H1 (cell line): ENCODE measurements at regions not wholly inside any gene's neighbourhood (a gene's known extent, or its start where the extent isn't known, plus 50 kb on each side); places are given as distances from the start of the nearest gene placed in this dataset.

Experiments used
- CTCF ChIA-PET: fragments of 300-600 bp; sonication (Branson Sonifier 250); formaldehyde crosslinking; loops from one replicate; lab custom pipeline; 2021; ENCODE audit not compliant: partially characterized antibody; lab: Charles Lee
- POLR2A ChIA-PET: fragments of 300-600 bp; sonication (Branson Sonifier 250); formaldehyde crosslinking; loops from one replicate; lab custom pipeline; 2021; ENCODE audit warnings: inconsistent platforms; ENCODE audit not compliant: partially characterized antibody; lab: Charles Lee
- DNase-seq, 2 experiments: peaks; one replicate each; pipeline versions ENCODE4 v3.0.0 to v3.0.0-alpha.2; 2010 to 2022; ENCODE audit warnings: low spot score in 2 of 2, low read depth in 1 of 2, mixed read lengths in 1 of 2
- FAIRE-seq: peaks from 2 replicates; lab custom pipeline; 2011; peaks lifted over from hg19 to GRCh38; lab: Jason Lieb, UNC
- H2AFZ ChIP-seq: 2 replicates; pipeline ENCODE4 v1.8.1; 2012; ENCODE audit warnings: low read length, inconsistent platforms
- H2AK5ac ChIP-seq: 2 replicates; pipeline ENCODE4 v1.6.1; 2013; ENCODE audit warnings: low read depth, low read length
- H2BK120ac ChIP-seq: replicated peaks from 2 replicates; pipeline ENCODE3; 2013; ENCODE audit warnings: low read depth, low read length, inconsistent platforms
- H2BK12ac ChIP-seq: 2 replicates; pipeline ENCODE4 v1.6.1; 2013; ENCODE audit warnings: low read depth, low read length
- H2BK15ac ChIP-seq: 2 replicates; pipeline ENCODE4 v1.6.1; 2013; ENCODE audit warnings: low read length
- H2BK20ac ChIP-seq: 2 replicates; pipeline ENCODE4 v1.6.1; 2013; ENCODE audit warnings: low read length
- H2BK5ac ChIP-seq: 2 replicates; pipeline ENCODE4 v1.6.1; 2013; ENCODE audit warnings: low read depth, low read length
- H3K14ac ChIP-seq: 2 replicates; pipeline ENCODE4 v1.6.1; 2013; ENCODE audit warnings: inconsistent platforms; ENCODE audit not compliant: insufficient read length
- H3K18ac ChIP-seq: 2 replicates; pipeline ENCODE4 v1.6.1; 2013; ENCODE audit warnings: low read length; ENCODE audit errors: extremely low read depth
- H3K23ac ChIP-seq: 2 replicates; pipeline ENCODE4 v1.6.1; 2013; ENCODE audit warnings: inconsistent platforms; ENCODE audit not compliant: insufficient read length
- H3K23me2 ChIP-seq: 2 replicates; pipeline ENCODE4 v1.6.1; 2013; ENCODE audit warnings: low read depth, low read length
- H3K27ac ChIP-seq: 2 replicates; pipeline ENCODE4 v1.6.1; 2011; ENCODE audit warnings: low read depth, low read length, inconsistent platforms
- H3K27me3 ChIP-seq, 4 experiments: replicated peaks in 1 of 4; 1 replicate in 1 of 4; 2 replicates in 3 of 4; pipeline versions ENCODE4 v1.6.1 to v1.8.1; 2011 to 2013; ENCODE audit warnings: low read length in 3 of 4, mild to moderate bottlenecking in 3 of 4, inconsistent platforms in 2 of 4, mixed read lengths in 2 of 4, moderate library complexity in 1 of 4; ENCODE audit not compliant: control insufficient read depth in 3 of 4, insufficient read depth in 3 of 4; ENCODE audit errors: extremely low read depth in 1 of 4
- H3K36me3 ChIP-seq, 4 experiments: 2 replicates each; pipeline versions ENCODE4 v1.6.1 to v1.8.1; 2011 to 2013; ENCODE audit warnings: mild to moderate bottlenecking in 4 of 4, low read length in 3 of 4, moderate library complexity in 2 of 4, control low read depth in 1 of 4, inconsistent platforms in 1 of 4; ENCODE audit not compliant: insufficient read depth in 4 of 4, control insufficient read depth in 2 of 4
- H3K4ac ChIP-seq: replicated peaks from 2 replicates; pipeline ENCODE3; 2013; ENCODE audit warnings: low read length, low read depth, mixed read lengths, inconsistent platforms; ENCODE audit not compliant: insufficient read length
- H3K4me1 ChIP-seq, 4 experiments: replicated peaks in 1 of 4; 1 replicate in 1 of 4; 2 replicates in 3 of 4; pipeline versions ENCODE4 v1.6.1 to v1.8.1; 2011 to 2013; ENCODE audit warnings: low read length in 3 of 4, inconsistent platforms in 2 of 4, mixed read lengths in 1 of 4; ENCODE audit not compliant: insufficient read depth in 4 of 4, control insufficient read depth in 3 of 4
- H3K4me2 ChIP-seq, 2 experiments: 2 replicates each; pipeline versions ENCODE4 v1.6.1 to v1.8.1; 2011 to 2013; ENCODE audit warnings: low read depth in 2 of 2, low read length in 2 of 2, control low read depth in 1 of 2, inconsistent platforms in 1 of 2, mild to moderate bottlenecking in 1 of 2; ENCODE audit not compliant: insufficient read depth in 1 of 2
- H3K4me3 ChIP-seq, 4 experiments: fragments of 200-600, 300-600 bp in 1 of 4; sonication (generic), shearing (Covaris generic), sonication (Bioruptor Twin) in 1 of 4; 2 replicates each; pipeline versions ENCODE4 v1.5.1 to v1.8.1; 2011 to 2016; ENCODE audit warnings: low read length in 4 of 4, low read depth in 3 of 4, control low read depth in 2 of 4, inconsistent platforms in 2 of 4, mild to moderate bottlenecking in 2 of 4, mixed read lengths in 1 of 4, moderate library complexity in 1 of 4; ENCODE audit not compliant: insufficient read depth in 2 of 4; ENCODE audit errors: extremely low read depth in 1 of 4
- H3K56ac ChIP-seq: replicated peaks from 2 replicates; pipeline ENCODE3; 2013; ENCODE audit warnings: low read depth, mild to moderate bottlenecking, mixed read lengths, low read length, inconsistent platforms; ENCODE audit not compliant: insufficient read length
- H3K79me1 ChIP-seq: 2 replicates; pipeline ENCODE4 v1.6.1; 2013; ENCODE audit warnings: low read depth, low read length, control low read depth
- H3K79me2 ChIP-seq, 2 experiments: 2 replicates each; pipeline versions ENCODE4 v1.6.1 to v1.8.1; 2012 to 2013; ENCODE audit warnings: low read length in 2 of 2, mild to moderate bottlenecking in 2 of 2, inconsistent platforms in 1 of 2; ENCODE audit not compliant: insufficient read depth in 2 of 2, control insufficient read depth in 1 of 2
- H3K9ac ChIP-seq, 4 experiments: replicated peaks in 1 of 4; 1 replicate in 1 of 4; 2 replicates in 3 of 4; pipeline versions ENCODE4 v1.6.1 to v1.8.1; 2011 to 2013; ENCODE audit warnings: low read depth in 3 of 4, low read length in 3 of 4, control low read depth in 2 of 4, mild to moderate bottlenecking in 2 of 4, moderate library complexity in 2 of 4, inconsistent platforms in 1 of 4; ENCODE audit errors: extremely low read depth in 1 of 4
- H3K9me3 ChIP-seq, 2 experiments: 2 replicates each; pipeline versions ENCODE4 v1.6.1 to v1.8.1; 2012 to 2013; ENCODE audit warnings: mild to moderate bottlenecking in 2 of 2, moderate library complexity in 2 of 2, control low read depth in 1 of 2, inconsistent platforms in 1 of 2, low read depth in 1 of 2, low read length in 1 of 2, mixed read lengths in 1 of 2; ENCODE audit not compliant: insufficient read depth in 2 of 2
- H4K20me1 ChIP-seq, 2 experiments: replicated peaks in 1 of 2; 2 replicates each; pipeline versions ENCODE3 to v1.8.1; 2011 to 2013; ENCODE audit warnings: inconsistent platforms in 2 of 2, low read length in 2 of 2, mild to moderate bottlenecking in 1 of 2; ENCODE audit not compliant: insufficient read depth in 2 of 2, control insufficient read depth in 1 of 2
- H4K5ac ChIP-seq: 2 replicates; pipeline ENCODE4 v1.6.1; 2013; ENCODE audit warnings: low read length, low read depth, mixed read lengths, inconsistent platforms; ENCODE audit not compliant: insufficient read length
- H4K8ac ChIP-seq: 2 replicates; pipeline ENCODE4 v1.8.0; 2013; ENCODE audit warnings: mild to moderate bottlenecking, moderate library complexity, low read length, inconsistent platforms; ENCODE audit not compliant: insufficient read depth; ENCODE audit errors: extremely low read depth
- H4K91ac ChIP-seq: replicated peaks from 2 replicates; pipeline ENCODE3; 2013; ENCODE audit warnings: low read length, mixed read lengths, inconsistent platforms; ENCODE audit not compliant: insufficient read length
- CREB1 ChIP-seq: IDR thresholded peaks from 2 replicates; pipeline ENCODE4 v1.6.1; 2012; ENCODE audit warnings: inconsistent platforms
- FOSL1 ChIP-seq: IDR thresholded peaks from 2 replicates; pipeline ENCODE4 v1.6.1; 2011; ENCODE audit warnings: mild to moderate bottlenecking, low read depth, low read length, moderate library complexity; ENCODE audit not compliant: insufficient read depth
- GABPA ChIP-seq: IDR thresholded peaks from 2 replicates; pipeline ENCODE4 v1.6.1; 2011; ENCODE audit warnings: mild to moderate bottlenecking, low read length, moderate library complexity, borderline replicate concordance; ENCODE audit not compliant: insufficient read depth
- KDM1A ChIP-seq: fragments of 200-600, 300-600 bp; sonication (generic); IDR thresholded peaks from 2 replicates; pipeline ENCODE4 v1.7.1; 2016; ENCODE audit warnings: mild to moderate bottlenecking, low read length, borderline replicate concordance
- KDM5A ChIP-seq: fragments of 200-600 bp; IDR thresholded peaks from 2 replicates; pipeline ENCODE4 v1.7.1; 2012; ENCODE audit warnings: mild to moderate bottlenecking, low read length, inconsistent platforms, mixed read lengths
- POLR2A ChIP-seq, 2 experiments: IDR thresholded peaks; 1 replicate in 1 of 2; 2 replicates in 1 of 2; pipeline ENCODE4 v1.6.1; 2011; ENCODE audit warnings: low read depth in 2 of 2, low read length in 2 of 2, mild to moderate bottlenecking in 2 of 2; ENCODE audit errors: control extremely low read depth in 1 of 2
- WGBS, 2 experiments: shearing (Covaris generic) in 1 of 2; methylation state at CpG; one replicate each; pipeline versions ENCODE4 v1.1.6 to v1.1.7; 2013 to 2015; ENCODE audit warnings: low lambda C conversion rate in 2 of 2, mixed read lengths in 2 of 2, inconsistent platforms in 1 of 2, low coverage in 1 of 2, missing lambda C conversion rate in 1 of 2; ENCODE audit not compliant: insufficient replicate concordance in 2 of 2, insufficient coverage in 1 of 2, insufficient read length in 1 of 2; ENCODE audit errors: extremely low coverage in 1 of 2, missing lambda C conversion rate in 1 of 2; 5-methylcytosine and 5-hydroxymethylcytosine counted together
- TF ChIP-seq, protein P1 (sequence below): IDR thresholded peaks from 2 replicates; pipeline ENCODE4 v1.6.1; 2012; ENCODE audit warnings: low read length, inconsistent platforms
- TF ChIP-seq, protein P2 (sequence below), 3 experiments: IDR thresholded peaks; 1 replicate in 2 of 3; 2 replicates in 1 of 3; pipeline versions ENCODE4 v1.5.1 to v1.6.1; 2011; ENCODE audit warnings: low read length in 3 of 3, mild to moderate bottlenecking in 3 of 3, inconsistent platforms in 2 of 3, low read depth in 1 of 3, moderate library complexity in 1 of 3; ENCODE audit not compliant: insufficient read depth in 1 of 3; ENCODE audit errors: control extremely low read depth in 1 of 3
- TF ChIP-seq, protein P3 (sequence below): IDR thresholded peaks from 2 replicates; pipeline ENCODE4 v1.6.1; 2012; ENCODE audit warnings: inconsistent platforms

DNA sequence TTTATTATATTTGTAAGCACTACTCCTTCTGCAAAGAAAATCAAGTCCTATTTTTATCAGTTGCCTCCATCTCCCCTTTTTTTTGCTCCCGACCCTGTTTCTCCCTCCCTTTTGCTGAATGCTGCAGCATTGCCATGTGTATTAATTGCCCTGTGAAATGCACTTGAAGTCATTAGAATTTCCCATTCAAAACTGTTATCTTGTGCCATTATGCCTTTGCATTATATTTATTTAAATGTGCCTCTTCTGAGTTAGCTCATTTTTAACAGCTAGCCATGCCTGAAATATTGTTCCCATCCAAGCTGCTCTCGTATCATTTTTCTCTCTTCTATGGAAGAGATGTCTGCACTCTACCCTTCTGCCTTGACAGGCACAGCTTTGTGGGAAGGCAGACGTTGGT, 404.0 kb upstream of the PLXNA2 start:
- Histone ChIP-seq H3K4me1 (no peaks in the 10 kb centered on the region), H3K23me2 (no peaks in the 10 kb centered on the region; the same call in 1 of the 2 replicates), H2BK120ac (no peak overlapping the region), H3K23ac (no peak overlapping the region), H2BK5ac (no peak overlapping the region), H2AFZ (no peak overlapping the region), H3K36me3 (no peaks in the 10 kb centered on the region), H3K4me2 (no peak overlapping the region), H4K91ac (no peak overlapping the region), H3K79me2 (no peaks in the 10 kb centered on the region), H4K20me1 (no peaks in the 10 kb centered on the region), H2BK15ac (no peak overlapping the region), H3K79me1 (no peaks in the 10 kb centered on the region), H2BK20ac (no peak overlapping the region), H3K14ac (no peak overlapping the region), H4K8ac (no peak overlapping the region), H2AK5ac (no peak overlapping the region), H3K4ac (no peak overlapping the region), H4K5ac (no peak overlapping the region), H2BK12ac (no peak overlapping the region), H3K9me3 (no peaks in the 10 kb centered on the region), H3K56ac (no peak overlapping the region), H3K4me3 (no peak overlapping the region), H3K27me3 (no peaks in the 10 kb centered on the region), H3K9ac (no peak overlapping the region), H3K27ac (no peak overlapping the region), H3K18ac (no peak overlapping the region)
- FAIRE-seq (no peak), DNase-seq (no peak)
- 94% methylated on average over 3 of the region's 3 CpGs; no CpG with 5 or more reads in 1 of the 2 experiments for WGBS, 2 experiments
- ChIA-PET CTCF (interaction anchor here (0.8 to 2.3 kb wide), 2 partner anchors 8 to 601 kb away, joined by 3 to 7 read pairs; no protein-coding TSS in a partner anchor), POLR2A (no interaction called here)
- TF ChIP-seq CREB1 (no peak), POLR2A (IDR thresholded peaks at IDR 0.05; ENCODE audit: control extremely low read depth in 1 of 2, low read depth in 2 of 2, low read length in 2 of 2) (no peak), KDM5A (no peak), FOSL1 (no peak), GABPA (no peak), KDM1A (no peak)
- TF ChIP-seq, protein P1, sequence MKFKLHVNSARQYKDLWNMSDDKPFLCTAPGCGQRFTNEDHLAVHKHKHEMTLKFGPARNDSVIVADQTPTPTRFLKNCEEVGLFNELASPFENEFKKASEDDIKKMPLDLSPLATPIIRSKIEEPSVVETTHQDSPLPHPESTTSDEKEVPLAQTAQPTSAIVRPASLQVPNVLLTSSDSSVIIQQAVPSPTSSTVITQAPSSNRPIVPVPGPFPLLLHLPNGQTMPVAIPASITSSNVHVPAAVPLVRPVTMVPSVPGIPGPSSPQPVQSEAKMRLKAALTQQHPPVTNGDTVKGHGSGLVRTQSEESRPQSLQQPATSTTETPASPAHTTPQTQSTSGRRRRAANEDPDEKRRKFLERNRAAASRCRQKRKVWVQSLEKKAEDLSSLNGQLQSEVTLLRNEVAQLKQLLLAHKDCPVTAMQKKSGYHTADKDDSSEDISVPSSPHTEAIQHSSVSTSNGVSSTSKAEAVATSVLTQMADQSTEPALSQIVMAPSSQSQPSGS = no peak
- TF ChIP-seq, protein P2, sequence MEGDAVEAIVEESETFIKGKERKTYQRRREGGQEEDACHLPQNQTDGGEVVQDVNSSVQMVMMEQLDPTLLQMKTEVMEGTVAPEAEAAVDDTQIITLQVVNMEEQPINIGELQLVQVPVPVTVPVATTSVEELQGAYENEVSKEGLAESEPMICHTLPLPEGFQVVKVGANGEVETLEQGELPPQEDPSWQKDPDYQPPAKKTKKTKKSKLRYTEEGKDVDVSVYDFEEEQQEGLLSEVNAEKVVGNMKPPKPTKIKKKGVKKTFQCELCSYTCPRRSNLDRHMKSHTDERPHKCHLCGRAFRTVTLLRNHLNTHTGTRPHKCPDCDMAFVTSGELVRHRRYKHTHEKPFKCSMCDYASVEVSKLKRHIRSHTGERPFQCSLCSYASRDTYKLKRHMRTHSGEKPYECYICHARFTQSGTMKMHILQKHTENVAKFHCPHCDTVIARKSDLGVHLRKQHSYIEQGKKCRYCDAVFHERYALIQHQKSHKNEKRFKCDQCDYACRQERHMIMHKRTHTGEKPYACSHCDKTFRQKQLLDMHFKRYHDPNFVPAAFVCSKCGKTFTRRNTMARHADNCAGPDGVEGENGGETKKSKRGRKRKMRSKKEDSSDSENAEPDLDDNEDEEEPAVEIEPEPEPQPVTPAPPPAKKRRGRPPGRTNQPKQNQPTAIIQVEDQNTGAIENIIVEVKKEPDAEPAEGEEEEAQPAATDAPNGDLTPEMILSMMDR (IDR thresholded peaks at IDR 0.05; ENCODE audit: control extremely low read depth in 1 of 3, insufficient read depth in 1 of 3, low read depth in 1 of 3, low read length in 3 of 3) = no peak
- TF ChIP-seq, protein P3, sequence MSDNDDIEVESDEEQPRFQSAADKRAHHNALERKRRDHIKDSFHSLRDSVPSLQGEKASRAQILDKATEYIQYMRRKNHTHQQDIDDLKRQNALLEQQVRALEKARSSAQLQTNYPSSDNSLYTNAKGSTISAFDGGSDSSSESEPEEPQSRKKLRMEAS = no peak
